SK-N-SH (cell line): ENCODE measurements at regions not wholly inside any gene's neighbourhood (a gene's known extent, or its start where the extent isn't known, plus 50 kb on each side); places are given as distances from the start of the nearest gene placed in this dataset.

ENCODE experiments used
- CTCF ChIA-PET: fragments of 300-600, 350-600 bp; formaldehyde crosslinking; extraction: SDS; loops from one replicate; lab custom pipeline; 2021; lab: Yijun Ruan, JAX
- POLR2A ChIA-PET: fragments of 350-600 bp; sonication (Branson Sonifier 250); formaldehyde crosslinking; extraction: SDS; loops from one replicate; lab custom pipeline; 2020; ENCODE audit warnings: antibody characterized with exemption, inconsistent platforms; lab: Yijun Ruan, JAX
- DNase-seq: peaks from one replicate; pipeline ENCODE4 v3.0.0; 2012
- H2AFZ ChIP-seq: fragments of 200-600 bp; sonication (generic); 2 replicates; pipeline ENCODE4 v1.8.1; 2016; ENCODE audit warnings: antibody characterized with exemption, mild to moderate bottlenecking, low read depth
- H3F3A ChIP-seq: fragments of 200-600 bp; sonication (generic); replicated peaks from 2 replicates; pipeline ENCODE3; 2016; ENCODE audit warnings: antibody characterized with exemption, mild to moderate bottlenecking; ENCODE audit not compliant: insufficient read depth
- H3K27ac ChIP-seq, 2 experiments: fragments of 200-500 bp in 1 of 2; fragments of 200-600 bp in 1 of 2; sonication (Bioruptor generic) in 1 of 2; sonication (generic), shearing (Covaris generic) in 1 of 2; 2 replicates each; pipeline versions ENCODE4 v1.5.1 to v1.6.1; 2014 to 2016; ENCODE audit warnings: low read depth in 2 of 2, inconsistent platforms in 1 of 2, low read length in 1 of 2, mild to moderate bottlenecking in 1 of 2, mixed read lengths in 1 of 2
- H3K27me3 ChIP-seq: fragments of 200-600 bp; sonication (generic), shearing (Covaris generic); 2 replicates; pipeline ENCODE4 v1.6.1; 2016; ENCODE audit warnings: mixed run types; ENCODE audit not compliant: insufficient read depth
- H3K36me3 ChIP-seq, 2 experiments: fragments of 200-500 bp in 1 of 2; fragments of 200-600 bp in 1 of 2; sonication (Bioruptor generic) in 1 of 2; sonication (generic) in 1 of 2; replicated peaks in 1 of 2; 2 replicates each; pipeline versions ENCODE3 to v1.5.1; 2014 to 2016; ENCODE audit warnings: low read length in 1 of 2, mild to moderate bottlenecking in 1 of 2; ENCODE audit not compliant: insufficient read depth in 2 of 2, control insufficient read depth in 1 of 2
- H3K4me1 ChIP-seq, 2 experiments: fragments of 200-500 bp in 1 of 2; fragments of 200-600 bp in 1 of 2; sonication (Bioruptor generic) in 1 of 2; sonication (generic), shearing (Covaris generic) in 1 of 2; 2 replicates each; pipeline versions ENCODE4 v1.5.1 to v1.6.1; 2014 to 2016; ENCODE audit warnings: low read depth in 1 of 2, low read length in 1 of 2, mixed run types in 1 of 2; ENCODE audit not compliant: insufficient read depth in 2 of 2, control insufficient read depth in 1 of 2
- H3K4me2 ChIP-seq: fragments of 200-600 bp; sonication (generic), shearing (Covaris generic); 2 replicates; pipeline ENCODE4 v1.6.1; 2017; ENCODE audit warnings: mixed run types
- H3K4me3 ChIP-seq, 2 experiments: fragments of 200-500 bp in 1 of 2; fragments of 200-600 bp in 1 of 2; sonication (Bioruptor generic) in 1 of 2; sonication (generic), shearing (Covaris generic) in 1 of 2; 2 replicates each; pipeline versions ENCODE4 v1.5.1 to v1.8.1; 2014 to 2016; ENCODE audit warnings: low read depth in 2 of 2, inconsistent platforms in 1 of 2, low read length in 1 of 2, mild to moderate bottlenecking in 1 of 2, mixed read lengths in 1 of 2, moderate library complexity in 1 of 2
- H3K79me2 ChIP-seq: fragments of 200-600 bp; sonication (generic); 2 replicates; pipeline ENCODE4 v1.8.1; 2017; ENCODE audit warnings: mild to moderate bottlenecking; ENCODE audit not compliant: insufficient read depth
- H3K9ac ChIP-seq: fragments of 200-600 bp; sonication (generic); 2 replicates; pipeline ENCODE4 v1.6.1; 2017; ENCODE audit warnings: mixed run types
- H3K9me2 ChIP-seq: fragments of 200-600 bp; sonication (generic); 2 replicates; pipeline ENCODE4 v1.6.1; 2017; ENCODE audit warnings: mixed run types
- H3K9me3 ChIP-seq: fragments of 200-600 bp; sonication (generic); 2 replicates; pipeline ENCODE4 v1.6.1; 2017; ENCODE audit warnings: mixed run types, mild to moderate bottlenecking, moderate library complexity
- H4K20me1 ChIP-seq: fragments of 200-600 bp; sonication (generic); 2 replicates; pipeline ENCODE4 v1.6.1; 2017; ENCODE audit warnings: mild to moderate bottlenecking, mixed run types; ENCODE audit not compliant: insufficient read depth
- CHD2 ChIP-seq: fragments of 150-350 bp; IDR thresholded peaks from 2 replicates; pipeline ENCODE4 v1.6.1; 2018; ENCODE audit warnings: low read length; ENCODE audit not compliant: partially characterized antibody
- EP300 ChIP-seq, 2 experiments: IDR thresholded peaks; 2 replicates each; pipeline versions ENCODE4 v1.4.0 to v1.6.1; 2012; ENCODE audit warnings: borderline replicate concordance in 1 of 2, low read depth in 1 of 2, low read length in 1 of 2
- EZH2phosphoT487 ChIP-seq: fragments of 200-600 bp; sonication (generic); IDR thresholded peaks from 2 replicates; pipeline ENCODE4 v1.6.1; 2017; ENCODE audit warnings: low read depth, mixed run types, mild to moderate bottlenecking, antibody characterized with exemption, moderate library complexity, borderline replicate concordance
- GATA2 ChIP-seq: sonication (generic); formaldehyde crosslinking; IDR thresholded peaks from 2 replicates; pipeline ENCODE4 v1.5.0; 2020; ENCODE audit warnings: mild to moderate bottlenecking, missing genetic modification reagents
- IRF3 ChIP-seq: fragments of 150-350 bp; IDR thresholded peaks from 2 replicates; pipeline ENCODE4 v1.6.1; 2016; ENCODE audit warnings: mild to moderate bottlenecking, low read depth, low read length
- JUND ChIP-seq: IDR thresholded peaks from 2 replicates; pipeline ENCODE4 v1.4.0; 2012
- NRF1 ChIP-seq: IDR thresholded peaks from 2 replicates; pipeline ENCODE4 v1.6.1; 2012; ENCODE audit warnings: low read depth, mild to moderate bottlenecking, low read length
- USF2 ChIP-seq: fragments of 150-350 bp; IDR thresholded peaks from 2 replicates; pipeline ENCODE4 v1.6.1; 2017; ENCODE audit warnings: antibody characterized with exemption, low read length, low read depth, borderline replicate concordance
- YY1 ChIP-seq: IDR thresholded peaks from 2 replicates; pipeline ENCODE4 v1.4.0; 2012; ENCODE audit warnings: low read depth, mild to moderate bottlenecking
- WGBS: methylation state at CpG from one replicate; pipeline ENCODE4 v1.1.6; 2017; ENCODE audit warnings: low lambda C conversion rate; 5-methylcytosine and 5-hydroxymethylcytosine counted together

- WGBS, result 92% methylated on average over 36 of the region's 38 CpGs
Observed at GRCh38 chr17:83006515-83007455, 72.6 kb upstream of the METRNL start.

GRCh38 chr17:83007504-83008185, 71.8 kb upstream of the METRNL start:
- H3K4me1 ChIP-seq, result no peaks in the 10 kb centered on the region
- no peaks in the 10 kb centered on the region for H3K79me2 ChIP-seq
- no peak overlapping the region for H2AFZ ChIP-seq
- no peaks in the 10 kb centered on the region for H4K20me1 ChIP-seq
- POLR2A ChIA-PET, result no interaction called here
- no peaks in the 10 kb centered on the region for H3K27me3 ChIP-seq
- no peak overlapping the region for H3K4me2 ChIP-seq
- H3F3A ChIP-seq, result no peaks in the 10 kb centered on the region
- DNase-seq, result peak; percentile 26
- H3K4me3 ChIP-seq, result no peak overlapping the region
- H3K27ac ChIP-seq, result no peak overlapping the region
- CTCF ChIA-PET, result no interaction called here
- no peak for TF ChIP-seq NRF1
- H3K9me3 ChIP-seq, result no peaks in the 10 kb centered on the region
- peaks cover 5 to 14% of the 10 kb centered on the region in 2 experiments for H3K36me3 ChIP-seq
- no peak overlapping the region for H3K9ac ChIP-seq
- WGBS, result 95% methylated on average over 33 of the region's 33 CpGs
- no peaks in the 10 kb centered on the region for H3K9me2 ChIP-seq

More at GRCh38 chr17:83006515-83007455, 72.6 kb upstream of the METRNL start:
- TF ChIP-seq GATA2, result no peak
- no peak for TF ChIP-seq IRF3
- no peak for TF ChIP-seq USF2
- Histone ChIP-seq H3K4me2 (no peak overlapping the region), H3K27ac (no peak overlapping the region), H3K4me1 (no peaks in the 10 kb centered on the region), H3K79me2 (no peaks in the 10 kb centered on the region), H3K36me3 (peaks cover 5 to 14% of the 10 kb centered on the region in 2 experiments), H3F3A (no peaks in the 10 kb centered on the region), H4K20me1 (no peaks in the 10 kb centered on the region), H3K9me2 (no peaks in the 10 kb centered on the region), H2AFZ (no peak overlapping the region), H3K27me3 (no peaks in the 10 kb centered on the region), H3K4me3 (no peak overlapping the region), H3K9me3 (no peaks in the 10 kb centered on the region), H3K9ac (no peak overlapping the region)
- ChIA-PET POLR2A (no interaction called here), CTCF (interaction anchor here (1.4 kb wide), 1 partner anchor 43 kb away, joined by 3 read pairs; no protein-coding TSS in a partner anchor)
- peak; percentile 15 for DNase-seq

- Histone ChIP-seq H3K4me3 (no peak overlapping the region), H2AFZ (no peak overlapping the region), H3K36me3 (peaks cover 5 to 14% of the 10 kb centered on the region in 2 experiments), H3K4me1 (no peaks in the 10 kb centered on the region), H3K9me2 (no peaks in the 10 kb centered on the region), H3K4me2 (no peak overlapping the region), H4K20me1 (no peaks in the 10 kb centered on the region), H3K9ac (no peak overlapping the region), H3K9me3 (no peaks in the 10 kb centered on the region), H3F3A (no peaks in the 10 kb centered on the region), H3K27me3 (no peaks in the 10 kb centered on the region), H3K79me2 (no peaks in the 10 kb centered on the region), H3K27ac (no peak overlapping the region)
- CTCF ChIA-PET, result no interaction called here
- POLR2A ChIA-PET, result no interaction called here
- DNase-seq, result no peak
- TF ChIP-seq GATA2 (no peak), EZH2phosphoT487 (no peak), CHD2 (no peak), JUND (no peak), EP300 (IDR thresholded peaks at IDR 0.05; ENCODE audit: borderline replicate concordance in 1 of 2, low read depth in 1 of 2, low read length in 1 of 2) (no peak), YY1 (no peak)
- 98% methylated on average over 9 of the region's 9 CpGs for WGBS
Observed at GRCh38 chr17:83008186-83008510, 71.3 kb upstream of the METRNL start.
